ENCODE measurements at regions not wholly inside any gene's neighbourhood (a gene's known extent, or its start where the extent isn't known, plus 50 kb on each side); places are given as distances from the start of the nearest gene placed in this dataset.
"Not testable (repeated sequence)": the region's sequence is repeated elsewhere in the genome, so short reads cannot be mapped to it uniquely, and the experiment has no call there.

DNA sequence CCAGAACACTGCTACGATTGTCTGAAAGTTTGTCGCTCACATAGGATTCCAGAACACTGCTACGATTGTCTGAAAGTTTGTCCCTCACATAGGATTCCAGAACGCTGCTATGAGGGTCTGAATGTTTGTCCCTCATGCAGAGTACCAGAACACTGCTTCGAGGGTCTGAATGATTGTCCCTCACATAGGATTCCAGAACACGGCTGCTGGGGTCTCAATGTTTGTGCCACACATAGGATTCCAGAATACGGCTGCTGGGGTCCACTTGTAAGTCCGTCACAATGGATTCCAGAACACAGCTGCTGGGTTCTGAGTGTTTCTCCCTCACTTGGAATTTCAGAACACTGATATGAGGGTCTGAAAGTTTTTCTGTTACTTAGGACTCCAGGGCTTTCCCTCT is 203.3 kb downstream of the FOXD4L6 start:
- DNase-seq (ENCODE audit: low spot score), result no peak
- TF ChIP-seq, protein P1, sequence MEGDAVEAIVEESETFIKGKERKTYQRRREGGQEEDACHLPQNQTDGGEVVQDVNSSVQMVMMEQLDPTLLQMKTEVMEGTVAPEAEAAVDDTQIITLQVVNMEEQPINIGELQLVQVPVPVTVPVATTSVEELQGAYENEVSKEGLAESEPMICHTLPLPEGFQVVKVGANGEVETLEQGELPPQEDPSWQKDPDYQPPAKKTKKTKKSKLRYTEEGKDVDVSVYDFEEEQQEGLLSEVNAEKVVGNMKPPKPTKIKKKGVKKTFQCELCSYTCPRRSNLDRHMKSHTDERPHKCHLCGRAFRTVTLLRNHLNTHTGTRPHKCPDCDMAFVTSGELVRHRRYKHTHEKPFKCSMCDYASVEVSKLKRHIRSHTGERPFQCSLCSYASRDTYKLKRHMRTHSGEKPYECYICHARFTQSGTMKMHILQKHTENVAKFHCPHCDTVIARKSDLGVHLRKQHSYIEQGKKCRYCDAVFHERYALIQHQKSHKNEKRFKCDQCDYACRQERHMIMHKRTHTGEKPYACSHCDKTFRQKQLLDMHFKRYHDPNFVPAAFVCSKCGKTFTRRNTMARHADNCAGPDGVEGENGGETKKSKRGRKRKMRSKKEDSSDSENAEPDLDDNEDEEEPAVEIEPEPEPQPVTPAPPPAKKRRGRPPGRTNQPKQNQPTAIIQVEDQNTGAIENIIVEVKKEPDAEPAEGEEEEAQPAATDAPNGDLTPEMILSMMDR (IDR thresholded peaks at IDR 0.05; ENCODE audit: extremely low read depth, missing control alignments), result no peak

DNA sequence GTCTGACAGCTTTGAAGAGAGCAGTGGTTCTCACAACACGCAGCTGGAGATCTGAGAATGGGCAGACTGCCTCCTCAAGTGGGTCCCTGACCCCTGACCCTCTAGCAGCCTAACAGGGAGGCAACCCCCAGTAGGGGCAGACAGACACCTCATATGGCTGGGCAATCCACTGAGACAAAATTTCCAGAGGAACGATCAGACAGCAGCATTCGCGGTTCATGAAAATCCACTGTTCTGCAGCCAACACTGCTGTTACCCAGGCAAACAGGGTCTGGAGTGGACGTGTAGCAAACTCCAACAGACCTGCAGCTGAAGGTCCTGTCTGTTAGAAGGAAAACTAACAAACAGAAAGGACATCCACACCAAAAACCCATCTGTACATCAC is 212.1 kb downstream of the FOXD4L6 start:
- DNase-seq (ENCODE audit: low spot score), result not testable (repeated sequence)

- not testable (repeated sequence) for DNase-seq (ENCODE audit: low spot score)
These were observed 212.7 kb downstream of the FOXD4L6 start for GRCh38 chr9:40915660-40916398.

DNA sequence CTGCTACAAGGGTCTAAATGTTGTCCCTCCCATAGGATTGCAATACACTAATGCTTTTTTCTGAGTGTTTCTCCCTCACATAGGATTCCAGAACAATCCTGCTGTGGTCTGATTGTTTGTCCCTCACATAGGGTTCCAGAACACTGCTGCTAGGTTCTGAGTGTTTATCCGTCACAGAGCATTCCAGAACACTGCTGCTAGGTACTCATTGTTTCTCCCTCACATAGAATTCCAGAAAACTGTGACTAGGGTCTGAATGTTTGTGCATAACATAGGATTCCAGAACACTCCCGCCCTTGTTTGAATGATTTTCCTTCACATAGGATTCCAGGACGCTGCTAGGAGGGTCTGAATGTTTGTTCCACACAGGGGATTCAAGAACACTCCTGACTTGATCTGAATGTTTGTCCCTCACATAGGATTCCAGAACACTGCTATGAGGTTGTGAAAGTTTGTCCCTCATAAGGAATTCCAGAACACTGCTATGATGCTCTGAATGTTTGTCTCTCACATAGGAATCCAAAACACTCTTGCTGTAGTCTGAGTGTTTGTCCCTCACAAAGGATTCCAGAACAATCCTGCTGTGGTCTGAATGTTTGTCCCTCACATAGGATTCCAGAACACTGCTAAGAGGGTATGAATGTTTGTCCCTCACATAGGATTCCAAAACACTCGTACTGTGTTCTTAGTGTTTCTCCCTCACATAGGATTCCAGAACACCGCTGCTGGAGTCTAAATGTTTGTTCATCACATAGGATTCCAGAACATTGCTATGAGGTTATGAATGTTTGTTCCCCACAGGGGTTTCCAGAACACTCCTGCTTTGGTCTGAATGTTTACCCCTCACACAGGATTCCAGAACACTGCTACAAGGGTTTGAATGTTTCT is 213.5 kb downstream of the FOXD4L6 start:
- no peak for DNase-seq (ENCODE audit: low spot score)
- TF ChIP-seq, protein P1 (IDR thresholded peaks at IDR 0.05; ENCODE audit: extremely low read depth, missing control alignments), result no peak

- no peak for DNase-seq (ENCODE audit: low spot score)
- TF ChIP-seq, protein P1 (IDR thresholded peaks at IDR 0.05; ENCODE audit: extremely low read depth, missing control alignments), result no peak
These were observed 214.4 kb downstream of the FOXD4L6 start for GRCh38 chr9:40913928-40914673.

- DNase-seq (ENCODE audit: low spot score), result no peak
- TF ChIP-seq, protein P1 (IDR thresholded peaks at IDR 0.05; ENCODE audit: extremely low read depth, missing control alignments), result no peak
These were observed 215.3 kb downstream of the FOXD4L6 start for GRCh38 chr9:40913096-40913719.

DNA sequence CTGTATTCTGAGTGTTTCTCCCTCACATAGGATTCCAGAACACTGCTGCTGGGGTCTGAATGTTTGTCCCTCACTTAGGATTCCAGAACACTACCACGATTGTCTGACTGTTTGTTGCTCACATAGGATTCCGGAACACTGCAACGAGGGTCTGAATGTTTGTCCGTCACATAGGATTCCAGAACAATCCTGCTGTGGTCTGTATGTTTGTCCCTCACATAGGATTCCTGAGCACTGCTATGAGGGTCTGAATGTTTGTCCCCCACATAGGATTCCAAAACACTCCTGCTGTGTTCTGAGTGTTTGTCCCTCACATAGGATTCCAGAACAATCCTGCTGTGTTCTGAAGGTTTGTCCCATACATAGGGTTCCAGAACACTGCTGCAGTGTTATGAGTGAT is 215.8 kb downstream of the FOXD4L6 start:
- not testable (repeated sequence) for DNase-seq (ENCODE audit: low spot score)

DNA sequence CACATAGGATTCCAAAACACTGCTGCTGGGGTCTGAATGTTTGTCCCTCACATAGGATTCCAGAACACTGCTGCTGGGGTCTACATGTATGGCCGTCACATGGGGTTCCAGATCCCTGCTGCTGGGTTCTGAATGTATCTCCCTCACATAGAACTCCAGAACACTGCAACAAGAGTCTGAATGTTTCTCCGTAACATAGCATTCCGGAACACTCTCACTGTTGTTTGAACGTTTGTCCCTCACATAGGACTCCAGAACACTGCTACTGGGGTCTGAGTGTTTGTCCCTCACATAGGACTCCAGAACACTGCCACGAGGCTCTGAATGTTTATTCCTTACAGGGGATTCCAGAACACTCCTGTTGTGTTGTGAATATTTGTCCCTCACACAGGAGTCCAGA is 216.8 kb downstream of the FOXD4L6 start:
- no peak for DNase-seq (ENCODE audit: low spot score)
- TF ChIP-seq, protein P1 (IDR thresholded peaks at IDR 0.05; ENCODE audit: extremely low read depth, missing control alignments), result no peak

GRCh38 chr9:40910995-40911394 is 217.5 kb downstream of the FOXD4L6 start:
- not testable (repeated sequence) for DNase-seq (ENCODE audit: low spot score)
